GM23338 (cell line): ENCODE measurements at regions not wholly inside any gene's neighbourhood (a gene's known extent, or its start where the extent isn't known, plus 50 kb on each side); places are given as distances from the start of the nearest gene placed in this dataset.

Experiments used
- ATAC-seq: fragments of 200-7000 bp; cut with Tn5 transposase; 3 replicates; pipeline ENCODE4 v1.9.1; 2020
- DNase-seq: peaks from one replicate; pipeline ENCODE4 v3.0.0-alpha.2; 2015; ENCODE audit warnings: low spot score
- H2AFZ ChIP-seq: fragments of 200-600 bp; sonication (generic); 2 replicates; pipeline ENCODE4 v1.8.0; 2016; ENCODE audit warnings: antibody characterized with exemption, mild to moderate bottlenecking, moderate library complexity
- H3F3A ChIP-seq: fragments of 200-600 bp; sonication (generic); replicated peaks from 2 replicates; pipeline ENCODE4 v1.8.0; 2017; ENCODE audit warnings: antibody characterized with exemption, mixed run types, low read depth
- H3K27ac ChIP-seq: fragments of 200-600 bp; sonication (generic); 2 replicates; pipeline ENCODE4 v1.6.1; 2016; ENCODE audit warnings: low read depth
- H3K27me3 ChIP-seq: fragments of 200-600 bp; sonication (generic); 2 replicates; pipeline ENCODE4 v1.8.0; 2016; ENCODE audit warnings: mild to moderate bottlenecking, mixed run types, moderate library complexity; ENCODE audit not compliant: insufficient read depth
- H3K36me3 ChIP-seq: fragments of 200-600 bp; sonication (generic); 2 replicates; pipeline ENCODE4 v1.8.0; 2016; ENCODE audit warnings: mild to moderate bottlenecking; ENCODE audit not compliant: insufficient read depth
- H3K4me1 ChIP-seq: fragments of 200-600 bp; sonication (generic); 2 replicates; pipeline ENCODE4 v1.8.0; 2016; ENCODE audit warnings: mild to moderate bottlenecking, moderate library complexity; ENCODE audit not compliant: insufficient read depth
- H3K4me2 ChIP-seq: fragments of 200-600 bp; sonication (generic); 2 replicates; pipeline ENCODE4 v1.7.1; 2017; ENCODE audit warnings: mixed run types
- H3K4me3 ChIP-seq: fragments of 200-600 bp; sonication (generic); 2 replicates; pipeline ENCODE4 v1.6.1; 2016; ENCODE audit warnings: mixed run types
- H3K79me2 ChIP-seq: fragments of 200-600 bp; sonication (generic); replicated peaks from 2 replicates; pipeline ENCODE4 v1.8.0; 2017; ENCODE audit warnings: mild to moderate bottlenecking; ENCODE audit not compliant: insufficient read depth
- H3K9me2 ChIP-seq: fragments of 200-600 bp; sonication (generic); 2 replicates; pipeline ENCODE4 v1.8.0; 2017; ENCODE audit not compliant: insufficient read depth
- H4K20me1 ChIP-seq: fragments of 200-600 bp; sonication (generic); replicated peaks from 2 replicates; pipeline ENCODE4 v1.8.0; 2017; ENCODE audit warnings: mild to moderate bottlenecking; ENCODE audit not compliant: insufficient read depth
- H3K27ac Mint-ChIP-seq: 2 replicates; pipeline ENCODE4 v1.8.0; 2020; ENCODE audit warnings: inconsistent platforms, mild to moderate bottlenecking, moderate library complexity, mixed read lengths
- H3K27me3 Mint-ChIP-seq: 3 replicates; pipeline ENCODE4 v1.8.0; 2022; ENCODE audit warnings: low read depth, mild to moderate bottlenecking, moderate library complexity, mixed read lengths, inconsistent platforms; ENCODE audit not compliant: insufficient read depth, poor library complexity
- H3K36me3 Mint-ChIP-seq: 3 replicates; pipeline ENCODE4 v1.8.0; 2021; ENCODE audit warnings: low read depth, mild to moderate bottlenecking, inconsistent platforms, moderate library complexity, mixed read lengths
- H3K4me1 Mint-ChIP-seq: 3 replicates; pipeline ENCODE4 v1.8.0; 2020; ENCODE audit warnings: mild to moderate bottlenecking, inconsistent platforms, mixed read lengths
- H3K4me3 Mint-ChIP-seq: 3 replicates; pipeline ENCODE4 v1.8.0; 2021; ENCODE audit warnings: moderate library complexity, mild to moderate bottlenecking, inconsistent platforms, mixed read lengths
- H3K9me3 Mint-ChIP-seq: 3 replicates; pipeline ENCODE4 v1.8.0; 2020; ENCODE audit warnings: moderate library complexity, mild to moderate bottlenecking, inconsistent platforms, mixed read lengths
- CREB1 ChIP-seq: fragments of 250-450 bp; sonication (Bioruptor Pico); IDR thresholded peaks from 2 replicates; pipeline ENCODE4 v1.5.0; 2020; ENCODE audit warnings: low read depth, mild to moderate bottlenecking, moderate library complexity
- EZH2 ChIP-seq: fragments of 200-600 bp; sonication (generic); IDR thresholded peaks from one replicate; pipeline ENCODE4 v1.8.0; 2017; ENCODE audit warnings: antibody characterized with exemption, mild to moderate bottlenecking, low read depth; ENCODE audit not compliant: unreplicated experiment
- EZH2phosphoT487 ChIP-seq: fragments of 200-600 bp; sonication (generic); IDR thresholded peaks from one replicate; pipeline ENCODE4 v1.8.1; 2018; ENCODE audit warnings: antibody characterized with exemption; ENCODE audit not compliant: unreplicated experiment
- JUNB ChIP-seq: IDR thresholded peaks from one replicate; pipeline ENCODE4 v1.6.1; 2016; ENCODE audit warnings: antibody characterized with exemption; ENCODE audit not compliant: unreplicated experiment
- NANOG ChIP-seq: IDR thresholded peaks from 2 replicates; pipeline ENCODE4 v1.6.1; 2016; ENCODE audit warnings: antibody characterized with exemption, borderline replicate concordance
- POLR2AphosphoS5 ChIP-seq: IDR thresholded peaks from 2 replicates; pipeline ENCODE4 v1.6.1; 2016; ENCODE audit warnings: antibody characterized with exemption, low read depth
- REST ChIP-seq: IDR thresholded peaks from one replicate; pipeline ENCODE4 v1.6.1; 2018; ENCODE audit warnings: antibody characterized with exemption; ENCODE audit not compliant: unreplicated experiment
- STAT1 ChIP-seq: IDR thresholded peaks from one replicate; pipeline ENCODE4 v1.6.1; 2016; ENCODE audit warnings: antibody characterized with exemption; ENCODE audit not compliant: unreplicated experiment
- ZNF114 ChIP-seq: fragments of 250-450 bp; sonication (Bioruptor Pico); IDR thresholded peaks from 2 replicates; pipeline ENCODE4 v1.5.0; 2020; ENCODE audit warnings: mild to moderate bottlenecking, moderate library complexity
- ZNF331 ChIP-seq: fragments of 250-450 bp; sonication (Bioruptor Pico); IDR thresholded peaks from 2 replicates; pipeline ENCODE4 v1.5.0; 2020; ENCODE audit warnings: low read depth, mild to moderate bottlenecking, moderate library complexity
- ZNF462 ChIP-seq: fragments of 250-450 bp; sonication (Bioruptor Pico); IDR thresholded peaks from 2 replicates; pipeline ENCODE4 v1.5.0; 2020; ENCODE audit warnings: mild to moderate bottlenecking, moderate library complexity
- TF ChIP-seq, protein P1 (sequence below), 2 experiments: fragments of 200-600 bp in 1 of 2; sonication (generic) in 1 of 2; conservative IDR thresholded peaks; 2 replicates each; pipeline versions ENCODE4 v1.5.1 to v1.6.1; 2016 to 2017; ENCODE audit warnings: antibody characterized with exemption in 2 of 2, low read depth in 2 of 2, mild to moderate bottlenecking in 2 of 2, moderate library complexity in 1 of 2
- TF ChIP-seq, protein P2 (sequence below): IDR thresholded peaks from 2 replicates; pipeline ENCODE4 v1.6.1; 2016; ENCODE audit warnings: antibody characterized with exemption

GRCh38 chr3:150319900-150320299 lies 88.2 kb upstream of the TSC22D2 start:
- Mint-ChIP-seq H3K9me3 (peaks cover 8% of the 10 kb centered on the region), H3K4me3 (no peak overlapping the region), H3K27ac (no peak overlapping the region), H3K4me1 (peaks cover 11% of the 10 kb centered on the region), H3K36me3 (peaks cover 3% of the 10 kb centered on the region; the same call in 1 of the 3 replicates), H3K27me3 (no peaks in the 10 kb centered on the region)
- H3K27me3 ChIP-seq = no peaks in the 10 kb centered on the region
- H2AFZ ChIP-seq = no peak overlapping the region
- ATAC-seq = no peak
- H3K27ac ChIP-seq = no peak overlapping the region
- H3K9me2 ChIP-seq = no peaks in the 10 kb centered on the region
- no peaks in the 10 kb centered on the region for H3K79me2 ChIP-seq
- no peaks in the 10 kb centered on the region for H4K20me1 ChIP-seq
- H3K36me3 ChIP-seq = no peaks in the 10 kb centered on the region
- TF ChIP-seq ZNF462 (CRISPR knock-in tag) = no peak
- TF ChIP-seq POLR2AphosphoS5 = no peak
- no peak for TF ChIP-seq REST
- no peak for TF ChIP-seq NANOG
- TF ChIP-seq, protein P1, sequence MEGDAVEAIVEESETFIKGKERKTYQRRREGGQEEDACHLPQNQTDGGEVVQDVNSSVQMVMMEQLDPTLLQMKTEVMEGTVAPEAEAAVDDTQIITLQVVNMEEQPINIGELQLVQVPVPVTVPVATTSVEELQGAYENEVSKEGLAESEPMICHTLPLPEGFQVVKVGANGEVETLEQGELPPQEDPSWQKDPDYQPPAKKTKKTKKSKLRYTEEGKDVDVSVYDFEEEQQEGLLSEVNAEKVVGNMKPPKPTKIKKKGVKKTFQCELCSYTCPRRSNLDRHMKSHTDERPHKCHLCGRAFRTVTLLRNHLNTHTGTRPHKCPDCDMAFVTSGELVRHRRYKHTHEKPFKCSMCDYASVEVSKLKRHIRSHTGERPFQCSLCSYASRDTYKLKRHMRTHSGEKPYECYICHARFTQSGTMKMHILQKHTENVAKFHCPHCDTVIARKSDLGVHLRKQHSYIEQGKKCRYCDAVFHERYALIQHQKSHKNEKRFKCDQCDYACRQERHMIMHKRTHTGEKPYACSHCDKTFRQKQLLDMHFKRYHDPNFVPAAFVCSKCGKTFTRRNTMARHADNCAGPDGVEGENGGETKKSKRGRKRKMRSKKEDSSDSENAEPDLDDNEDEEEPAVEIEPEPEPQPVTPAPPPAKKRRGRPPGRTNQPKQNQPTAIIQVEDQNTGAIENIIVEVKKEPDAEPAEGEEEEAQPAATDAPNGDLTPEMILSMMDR (conservative IDR thresholded peaks at IDR 0.05; ENCODE audit: low read depth in 2 of 2) = no peak
- no peak for TF ChIP-seq EZH2
- TF ChIP-seq ZNF114 = no peak
- TF ChIP-seq EZH2phosphoT487 = no peak
- TF ChIP-seq, protein P2, sequence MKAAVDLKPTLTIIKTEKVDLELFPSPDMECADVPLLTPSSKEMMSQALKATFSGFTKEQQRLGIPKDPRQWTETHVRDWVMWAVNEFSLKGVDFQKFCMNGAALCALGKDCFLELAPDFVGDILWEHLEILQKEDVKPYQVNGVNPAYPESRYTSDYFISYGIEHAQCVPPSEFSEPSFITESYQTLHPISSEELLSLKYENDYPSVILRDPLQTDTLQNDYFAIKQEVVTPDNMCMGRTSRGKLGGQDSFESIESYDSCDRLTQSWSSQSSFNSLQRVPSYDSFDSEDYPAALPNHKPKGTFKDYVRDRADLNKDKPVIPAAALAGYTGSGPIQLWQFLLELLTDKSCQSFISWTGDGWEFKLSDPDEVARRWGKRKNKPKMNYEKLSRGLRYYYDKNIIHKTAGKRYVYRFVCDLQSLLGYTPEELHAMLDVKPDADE = no peak
- TF ChIP-seq JUNB = no peak
- TF ChIP-seq ZNF331 (CRISPR knock-in tag) = no peak
- no peak for TF ChIP-seq STAT1
- TF ChIP-seq CREB1 = no peak
- H3F3A ChIP-seq = no peaks in the 10 kb centered on the region
- no peak for DNase-seq
- peaks cover 6% of the 10 kb centered on the region; the same call in 1 of the 2 replicates for H3K4me1 ChIP-seq
- no peak overlapping the region for H3K4me3 ChIP-seq
- no peak overlapping the region for H3K4me2 ChIP-seq
